IMR-90 (cell line): ENCODE measurements at regions not wholly inside any gene's neighbourhood (a gene's known extent, or its start where the extent isn't known, plus 50 kb on each side); places are given as distances from the start of the nearest gene placed in this dataset.

Experiments
- ATAC-seq: fragments of 200-7000 bp; cut with Tn5 transposase; 2 replicates; pipeline ENCODE4 v1.9.1; 2020; ENCODE audit warnings: low read depth, mild to moderate bottlenecking, moderate library complexity
- BruUV-seq: library from RNA; stranded (reverse); fragments of 400-500 nt; replicated peaks from 2 replicates; lab custom pipeline; 2021; lab: Mats Ljungman, UMichigan
- CTCF ChIA-PET: fragments of 300-600 bp; formaldehyde crosslinking; extraction: SDS; loops from one replicate; lab custom pipeline; 2021; ENCODE audit warnings: antibody characterized with exemption; lab: Yijun Ruan, JAX
- POLR2A ChIA-PET: fragments of 300-600 bp; sonication (Branson Sonifier 250); formaldehyde crosslinking; loops from one replicate; lab custom pipeline; 2022; ENCODE audit warnings: antibody characterized with exemption; ENCODE audit not compliant: unreplicated experiment; lab: Charles Lee
- DNase-seq: peaks from one replicate; pipeline ENCODE4 v3.0.0; 2013
- H2AFZ ChIP-seq: replicated peaks from 2 replicates; pipeline ENCODE3; 2013; ENCODE audit warnings: low read length, mild to moderate bottlenecking; ENCODE audit not compliant: poor library complexity
- H2AK5ac ChIP-seq: 2 replicates; pipeline ENCODE4 v1.6.1; 2013; ENCODE audit warnings: low read depth, low read length, inconsistent platforms
- H2AK9ac ChIP-seq: replicated peaks from 2 replicates; pipeline ENCODE3; 2013; ENCODE audit warnings: mild to moderate bottlenecking, low read depth, low read length, moderate library complexity; ENCODE audit not compliant: poor library complexity
- H2BK120ac ChIP-seq: 2 replicates; pipeline ENCODE4 v1.6.1; 2013; ENCODE audit warnings: low read depth, low read length, inconsistent platforms
- H2BK15ac ChIP-seq: 3 replicates; pipeline ENCODE4 v1.6.1; 2013; ENCODE audit warnings: low read depth, low read length, inconsistent platforms
- H2BK20ac ChIP-seq: 2 replicates; pipeline ENCODE4 v1.6.1; 2013; ENCODE audit warnings: low read depth, mild to moderate bottlenecking, inconsistent platforms, low read length, moderate library complexity
- H2BK5ac ChIP-seq: 2 replicates; pipeline ENCODE4 v1.6.1; 2013; ENCODE audit warnings: mild to moderate bottlenecking, low read depth, low read length, inconsistent platforms; ENCODE audit not compliant: poor library complexity, severe bottlenecking
- H3K14ac ChIP-seq: replicated peaks from 2 replicates; pipeline ENCODE4 v1.6.1; 2013; ENCODE audit warnings: low read depth, low read length, inconsistent platforms
- H3K18ac ChIP-seq: 2 replicates; pipeline ENCODE4 v1.6.1; 2013; ENCODE audit warnings: low read depth, low read length, control low read depth
- H3K23ac ChIP-seq: 2 replicates; pipeline ENCODE4 v1.6.1; 2013; ENCODE audit warnings: low read depth, low read length, inconsistent platforms
- H3K27ac ChIP-seq: 2 replicates; pipeline ENCODE4 v1.5.1; 2013; ENCODE audit warnings: mild to moderate bottlenecking, control low read depth, low read length; ENCODE audit not compliant: insufficient read depth
- H3K27me3 ChIP-seq: 2 replicates; pipeline ENCODE4 v1.6.1; 2013; ENCODE audit warnings: low read length; ENCODE audit not compliant: control insufficient read depth, insufficient read depth
- H3K36me3 ChIP-seq: 2 replicates; pipeline ENCODE4 v1.6.1; 2013; ENCODE audit warnings: low read length, mixed read lengths; ENCODE audit not compliant: control insufficient read depth, insufficient read depth
- H3K4ac ChIP-seq: 2 replicates; pipeline ENCODE4 v1.6.1; 2013; ENCODE audit warnings: low read depth, low read length, inconsistent platforms
- H3K4me1 ChIP-seq: 2 replicates; pipeline ENCODE4 v1.6.1; 2013; ENCODE audit warnings: low read length, mixed read lengths; ENCODE audit not compliant: control insufficient read depth, insufficient read depth
- H3K4me2 ChIP-seq: 2 replicates; pipeline ENCODE4 v1.6.1; 2013; ENCODE audit warnings: low read depth, mild to moderate bottlenecking, control low read depth, low read length, moderate library complexity
- H3K4me3 ChIP-seq: 2 replicates; pipeline ENCODE4 v1.5.1; 2013; ENCODE audit warnings: low read depth, mild to moderate bottlenecking, control low read depth, low read length, moderate library complexity; ENCODE audit not compliant: insufficient read depth
- H3K56ac ChIP-seq: 2 replicates; pipeline ENCODE4 v1.6.1; 2013; ENCODE audit warnings: low read length, inconsistent platforms; ENCODE audit not compliant: insufficient read depth; ENCODE audit errors: extremely low read depth
- H3K79me1 ChIP-seq, 2 experiments: 2 replicates each; pipeline ENCODE4 v1.6.1; 2013; ENCODE audit warnings: low read length in 2 of 2, inconsistent platforms in 1 of 2, low read depth in 1 of 2
- H3K9ac ChIP-seq: 2 replicates; pipeline ENCODE4 v1.6.1; 2013; ENCODE audit warnings: low read depth, low read length, control low read depth
- H3K9me1 ChIP-seq: 2 replicates; pipeline ENCODE4 v1.6.1; 2013; ENCODE audit warnings: low read length, inconsistent platforms; ENCODE audit not compliant: insufficient read depth
- H3K9me3 ChIP-seq: 2 replicates; pipeline ENCODE4 v1.6.1; 2013; ENCODE audit warnings: low read length; ENCODE audit not compliant: control insufficient read depth, insufficient read depth
- H4K20me1 ChIP-seq: 2 replicates; pipeline ENCODE4 v1.6.1; 2013; ENCODE audit warnings: low read length, inconsistent platforms; ENCODE audit not compliant: insufficient read depth
- H4K5ac ChIP-seq: 2 replicates; pipeline ENCODE4 v1.6.1; 2013; ENCODE audit warnings: mild to moderate bottlenecking, low read depth, low read length, control low read depth
- H4K8ac ChIP-seq, 2 experiments: 2 replicates each; pipeline ENCODE4 v1.6.1; 2013; ENCODE audit warnings: low read depth in 2 of 2, low read length in 2 of 2, control low read depth in 1 of 2, inconsistent platforms in 1 of 2
- H4K91ac ChIP-seq: 2 replicates; pipeline ENCODE4 v1.6.1; 2013; ENCODE audit warnings: low read depth, low read length, inconsistent platforms; ENCODE audit not compliant: insufficient read depth
- BHLHE40 ChIP-seq: fragments of 150-350 bp; IDR thresholded peaks from 2 replicates; pipeline ENCODE4 v1.6.1; 2016; ENCODE audit warnings: mild to moderate bottlenecking, low read depth, low read length
- CEBPB ChIP-seq: IDR thresholded peaks from 2 replicates; pipeline ENCODE4 v1.6.1; 2012; ENCODE audit warnings: low read depth, low read length, improper control_type of control experiment
- CHD1 ChIP-seq: IDR thresholded peaks from 2 replicates; pipeline ENCODE4 v1.6.1; 2012; ENCODE audit warnings: low read depth, low read length, improper control_type of control experiment
- CTCF ChIP-seq: conservative IDR thresholded peaks from 2 replicates; pipeline ENCODE4 v1.5.1; 2012; ENCODE audit warnings: mild to moderate bottlenecking, low read depth, low read length, improper control_type of control experiment
- ELK1 ChIP-seq: fragments of 150-350 bp; IDR thresholded peaks from 2 replicates; pipeline ENCODE4 v1.6.1; 2016; ENCODE audit warnings: low read depth, mild to moderate bottlenecking, low read length, moderate library complexity, borderline replicate concordance
- FOS ChIP-seq: fragments of 150-350 bp; IDR thresholded peaks from 2 replicates; pipeline ENCODE4 v1.6.1; 2016; ENCODE audit warnings: low read depth, low read length
- MAFK ChIP-seq: IDR thresholded peaks from 2 replicates; pipeline ENCODE4 v1.6.1; 2012; ENCODE audit warnings: low read depth, low read length, improper control_type of control experiment
- MAZ ChIP-seq: IDR thresholded peaks from 2 replicates; pipeline ENCODE4 v1.6.1; 2012; ENCODE audit warnings: low read depth, mild to moderate bottlenecking, low read length, improper control_type of control experiment, moderate library complexity, borderline replicate concordance
- MXI1 ChIP-seq: IDR thresholded peaks from 2 replicates; pipeline ENCODE4 v1.6.1; 2012; ENCODE audit warnings: low read depth, mild to moderate bottlenecking, low read length, moderate library complexity, borderline replicate concordance
- NFE2L2 ChIP-seq: fragments of 150-350 bp; IDR thresholded peaks from 2 replicates; pipeline ENCODE4 v1.6.1; 2016; ENCODE audit warnings: low read depth, mild to moderate bottlenecking, low read length
- POLR2A ChIP-seq: IDR thresholded peaks from 2 replicates; pipeline ENCODE4 v1.6.1; 2012; ENCODE audit warnings: mild to moderate bottlenecking, low read depth, low read length
- RAD21 ChIP-seq: IDR thresholded peaks from 2 replicates; pipeline ENCODE4 v1.6.1; 2012; ENCODE audit warnings: low read length, improper control_type of control experiment
- RCOR1 ChIP-seq: IDR thresholded peaks from 2 replicates; pipeline ENCODE4 v1.6.1; 2012; ENCODE audit warnings: mild to moderate bottlenecking, low read length, improper control_type of control experiment; ENCODE audit not compliant: insufficient replicate concordance
- RFX5 ChIP-seq: IDR thresholded peaks from 2 replicates; pipeline ENCODE4 v1.8.0; 2012; ENCODE audit warnings: low read depth, mild to moderate bottlenecking, low read length, moderate library complexity
- SMC3 ChIP-seq: fragments of 150-350 bp; IDR thresholded peaks from 2 replicates; pipeline ENCODE4 v1.6.1; 2016; ENCODE audit warnings: low read depth, mild to moderate bottlenecking, antibody characterized with exemption, low read length, moderate library complexity
- USF2 ChIP-seq: fragments of 150-350 bp; IDR thresholded peaks from 2 replicates; pipeline ENCODE4 v1.6.1; 2017; ENCODE audit warnings: mild to moderate bottlenecking, antibody characterized with exemption, low read length, low read depth
- WGBS, 2 experiments: methylation state at CpG; one replicate each; pipeline versions ENCODE4 v1.1.5 to v1.1.7; 2013; ENCODE audit warnings: missing lambda C conversion rate in 2 of 2; ENCODE audit not compliant: insufficient read length in 1 of 2; ENCODE audit errors: extremely low coverage in 2 of 2; 5-methylcytosine and 5-hydroxymethylcytosine counted together
- dilution Hi-C: fragments of 300-500 bp; cut with HindIII; formaldehyde crosslinking; loops from one replicate; pipeline ENCODE4 v1.14.3; 2018; ENCODE audit warnings: low sequenced_read_pairs; ENCODE audit not compliant: unreplicated experiment
- in situ Hi-C: fragments of 300-500 bp; cut with MboI; formaldehyde crosslinking; loops from 3 replicates; pipeline ENCODE4 v1.14.3; 2019; ENCODE audit warnings: low sequenced_read_pairs, inconsistent platforms, mixed read lengths
- intact Hi-C: fragments of 100-400 bp; cut with micrococcal nuclease; formaldehyde crosslinking; loops from 2 replicates; pipeline ENCODE4 v1.10.0; 2022

GRCh38 chr7:125504848-125505247, 575.2 kb upstream of the POT1 start:
- POLR2A ChIA-PET, result no interaction called here
- Histone ChIP-seq H4K8ac (no peak overlapping the region), H4K20me1 (no peaks in the 10 kb centered on the region), H3K9me3 (peaks cover 13% of the 10 kb centered on the region), H2BK15ac (no peak overlapping the region), H3K18ac (no peak overlapping the region), H2AK9ac (no peak overlapping the region), H3K9me1 (no peaks in the 10 kb centered on the region), H4K91ac (no peak overlapping the region), H2AK5ac (no peak overlapping the region), H3K79me1 (no peaks in the 10 kb centered on the region), H3K27ac (no peak overlapping the region), H3K56ac (no peak overlapping the region), H3K4me2 (no peak overlapping the region), H2AFZ (no peak overlapping the region), H3K4ac (no peak overlapping the region), H3K14ac (no peak overlapping the region), H3K4me1 (no peaks in the 10 kb centered on the region), H3K9ac (no peak overlapping the region), H3K4me3 (no peak overlapping the region), H3K27me3 (no peaks in the 10 kb centered on the region), H2BK5ac (no peak overlapping the region), H3K36me3 (no peaks in the 10 kb centered on the region), H2BK120ac (no peak overlapping the region), H4K5ac (no peak overlapping the region), H3K23ac (no peak overlapping the region), H2BK20ac (no peak overlapping the region)
- no TSS peak for BruUV-seq
- ATAC-seq, result no peak
- dilution Hi-C loops, result no loop called here
- no peak for TF ChIP-seq FOS
- TF ChIP-seq MAFK, result no peak
- TF ChIP-seq CHD1, result no peak
- TF ChIP-seq RCOR1, result no peak
- TF ChIP-seq RAD21, result no peak
- TF ChIP-seq CTCF, result no peak
- TF ChIP-seq MXI1, result no peak
- no peak for TF ChIP-seq NFE2L2
- TF ChIP-seq BHLHE40, result no peak
- TF ChIP-seq POLR2A, result no peak
- TF ChIP-seq SMC3, result no peak
- TF ChIP-seq RFX5, result no peak
- no peak for TF ChIP-seq MAZ
- TF ChIP-seq ELK1, result no peak
- no peak for TF ChIP-seq USF2
- no peak for TF ChIP-seq CEBPB
- CTCF ChIA-PET, result no interaction called here
- intact Hi-C loops, result no loop called here
- no CpG with 5 or more reads among the region's 2 CpGs for WGBS, 2 experiments
- in situ Hi-C loops, result no loop called here
- DNase-seq, result no peak
